Natural killer cell (primary cell): ENCODE measurements at regions not wholly inside any gene's neighbourhood (a gene's known extent, or its start where the extent isn't known, plus 50 kb on each side); places are given as distances from the start of the nearest gene placed in this dataset.

Experiments used
- ATAC-seq, 3 donors: fragments of 150-1000 bp in 2 of 3; fragments of 200-7000 bp in 1 of 3; cut with Tn5 transposase; 1 replicate in 1 of 3; 2 replicates in 2 of 3; pipeline ENCODE4 v1.10.0; 2021; ENCODE audit warnings: mild to moderate bottlenecking in 2 of 3, moderate library complexity in 2 of 3
- DNase-seq, 2 donors: peaks; one replicate each; pipeline versions ENCODE4 v3.0.0 to v3.0.0-alpha.2; 2013 to 2021; ENCODE audit warnings: mixed read lengths in 1 of 2
- H3K27ac ChIP-seq: one replicate; pipeline ENCODE4 v1.5.1; 2013; ENCODE audit warnings: mild to moderate bottlenecking, low read length
- H3K27me3 ChIP-seq: one replicate; pipeline ENCODE4 v1.6.1; 2013; ENCODE audit warnings: low read length; ENCODE audit not compliant: control insufficient read depth, insufficient read depth
- H3K36me3 ChIP-seq: one replicate; pipeline ENCODE4 v1.6.1; 2013; ENCODE audit warnings: low read length; ENCODE audit not compliant: control insufficient read depth, insufficient read depth
- H3K4me1 ChIP-seq: one replicate; pipeline ENCODE4 v1.6.1; 2013; ENCODE audit warnings: low read length; ENCODE audit not compliant: control insufficient read depth, insufficient read depth
- H3K4me3 ChIP-seq: one replicate; pipeline ENCODE4 v1.5.1; 2013; ENCODE audit warnings: low read length
- H3K9me3 ChIP-seq: one replicate; pipeline ENCODE4 v1.6.1; 2013; ENCODE audit warnings: low read length; ENCODE audit not compliant: control insufficient read depth, insufficient read depth
- H3K27ac Mint-ChIP-seq, 2 donors: one replicate each; pipeline ENCODE4 v1.8.0; 2022; ENCODE audit warnings: mild to moderate bottlenecking in 2 of 2, mixed read lengths in 2 of 2, moderate library complexity in 1 of 2
- H3K27me3 Mint-ChIP-seq, 2 donors: one replicate each; pipeline ENCODE4 v1.8.0; 2022; ENCODE audit warnings: low read depth in 2 of 2, mixed read lengths in 2 of 2
- H3K36me3 Mint-ChIP-seq: one replicate; pipeline ENCODE4 v1.8.0; 2022; ENCODE audit warnings: mixed read lengths
- H3K4me1 Mint-ChIP-seq, 2 donors: one replicate each; pipeline ENCODE4 v1.8.0; 2022; ENCODE audit warnings: mixed read lengths in 2 of 2
- H3K4me3 Mint-ChIP-seq: one replicate; pipeline ENCODE4 v1.8.0; 2022; ENCODE audit warnings: mild to moderate bottlenecking, moderate library complexity, mixed read lengths
- H3K9me3 Mint-ChIP-seq, 2 donors: one replicate each; pipeline ENCODE4 v1.8.0; 2022; ENCODE audit warnings: mixed read lengths in 2 of 2
- WGBS: methylation state at CpG from one replicate; pipeline ENCODE4 v1.1.7; 2013; ENCODE audit warnings: missing lambda C conversion rate; ENCODE audit not compliant: insufficient coverage; 5-methylcytosine and 5-hydroxymethylcytosine counted together
- intact Hi-C: fragments of 100-400 bp; cut with micrococcal nuclease; formaldehyde crosslinking; loops from one replicate; pipeline ENCODE4 v1.14.2; 2022
- TF ChIP-seq, protein P1 (sequence below): fragments of 200-600 bp; IDR thresholded peaks from one replicate; pipeline ENCODE4 v1.8.0; 2022; ENCODE audit warnings: antibody characterized with exemption

DNA sequence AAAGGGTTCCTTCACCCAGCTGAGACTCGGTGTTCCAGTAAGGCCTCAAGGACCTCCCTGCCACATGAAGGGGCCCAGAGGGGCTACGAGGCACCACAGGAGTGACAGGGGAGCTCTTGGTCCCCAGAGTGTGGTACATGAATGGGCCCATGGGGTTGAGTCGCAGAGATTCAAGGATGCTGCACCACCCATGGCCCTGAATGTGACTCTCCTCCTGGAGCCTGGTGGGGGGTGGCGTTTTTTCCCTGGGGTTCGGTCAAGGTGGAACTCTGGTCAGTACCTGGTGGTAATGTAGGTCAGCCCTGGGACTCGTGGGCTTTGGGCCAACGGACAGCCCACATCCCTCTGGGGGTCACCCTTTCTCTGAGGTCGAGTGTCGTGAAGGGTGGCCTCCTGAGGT, 204.0 kb downstream of the UBE3A start:
- Mint-ChIP-seq H3K36me3 (no peaks in the 10 kb centered on the region), H3K9me3 (peaks cover 0 to 4% of the 10 kb centered on the region in 2 donors), H3K4me1 (no peaks in the 10 kb centered on the region), H3K27ac (no peak overlapping the region), H3K27me3 (no peaks in the 10 kb centered on the region), H3K4me3 (no peak overlapping the region)
- H3K4me3 ChIP-seq: no peak overlapping the region
- no peaks in the 10 kb centered on the region for H3K27me3 ChIP-seq
- peaks cover 41% of the 10 kb centered on the region for H3K9me3 ChIP-seq
- intact Hi-C loops: no loop called here
- WGBS: 84% methylated on average over 9 of the region's 9 CpGs
- ATAC-seq: no peak
- TF ChIP-seq, protein P1, sequence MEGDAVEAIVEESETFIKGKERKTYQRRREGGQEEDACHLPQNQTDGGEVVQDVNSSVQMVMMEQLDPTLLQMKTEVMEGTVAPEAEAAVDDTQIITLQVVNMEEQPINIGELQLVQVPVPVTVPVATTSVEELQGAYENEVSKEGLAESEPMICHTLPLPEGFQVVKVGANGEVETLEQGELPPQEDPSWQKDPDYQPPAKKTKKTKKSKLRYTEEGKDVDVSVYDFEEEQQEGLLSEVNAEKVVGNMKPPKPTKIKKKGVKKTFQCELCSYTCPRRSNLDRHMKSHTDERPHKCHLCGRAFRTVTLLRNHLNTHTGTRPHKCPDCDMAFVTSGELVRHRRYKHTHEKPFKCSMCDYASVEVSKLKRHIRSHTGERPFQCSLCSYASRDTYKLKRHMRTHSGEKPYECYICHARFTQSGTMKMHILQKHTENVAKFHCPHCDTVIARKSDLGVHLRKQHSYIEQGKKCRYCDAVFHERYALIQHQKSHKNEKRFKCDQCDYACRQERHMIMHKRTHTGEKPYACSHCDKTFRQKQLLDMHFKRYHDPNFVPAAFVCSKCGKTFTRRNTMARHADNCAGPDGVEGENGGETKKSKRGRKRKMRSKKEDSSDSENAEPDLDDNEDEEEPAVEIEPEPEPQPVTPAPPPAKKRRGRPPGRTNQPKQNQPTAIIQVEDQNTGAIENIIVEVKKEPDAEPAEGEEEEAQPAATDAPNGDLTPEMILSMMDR: no peak
- no peaks in the 10 kb centered on the region for H3K36me3 ChIP-seq
- H3K27ac ChIP-seq: no peak overlapping the region
- no peak for DNase-seq
- H3K4me1 ChIP-seq: no peaks in the 10 kb centered on the region

DNA sequence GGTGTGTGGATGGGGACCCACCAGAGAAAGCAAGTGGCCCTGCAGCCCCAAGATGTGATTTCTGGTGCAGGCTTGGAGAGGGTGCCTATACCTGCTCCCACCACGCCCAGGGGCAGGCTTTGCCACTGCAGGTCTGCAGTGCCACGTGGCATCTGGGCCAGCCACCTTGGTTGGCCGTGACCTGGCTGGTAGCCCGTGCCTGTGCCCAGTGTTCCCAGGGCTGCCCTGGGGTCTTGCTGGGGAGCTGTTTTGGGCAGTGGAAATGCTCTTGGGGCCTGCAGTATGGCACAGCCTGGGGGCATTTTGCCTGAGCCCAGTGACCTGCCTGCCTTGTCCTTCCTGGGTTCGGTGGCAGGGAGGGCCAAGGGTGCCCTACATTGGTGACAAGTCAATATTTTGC, 203.4 kb downstream of the UBE3A start:
- ATAC-seq (no peak), DNase-seq (no peak)
- WGBS: 88% methylated on average over 5 of the region's 5 CpGs
- no peaks in the 10 kb centered on the region for H3K4me1 ChIP-seq
- TF ChIP-seq, protein P1: no peak
- no peaks in the 10 kb centered on the region for H3K36me3 ChIP-seq
- Mint-ChIP-seq H3K36me3 (no peaks in the 10 kb centered on the region), H3K27ac (no peak overlapping the region), H3K27me3 (no peaks in the 10 kb centered on the region), H3K9me3 (peaks cover 0 to 4% of the 10 kb centered on the region in 2 donors), H3K4me3 (no peak overlapping the region), H3K4me1 (no peaks in the 10 kb centered on the region)
- no peaks in the 10 kb centered on the region for H3K27me3 ChIP-seq
- H3K4me3 ChIP-seq: no peak overlapping the region
- H3K9me3 ChIP-seq: peaks cover 41% of the 10 kb centered on the region
- H3K27ac ChIP-seq: no peak overlapping the region
- intact Hi-C loops: no loop called here

DNA sequence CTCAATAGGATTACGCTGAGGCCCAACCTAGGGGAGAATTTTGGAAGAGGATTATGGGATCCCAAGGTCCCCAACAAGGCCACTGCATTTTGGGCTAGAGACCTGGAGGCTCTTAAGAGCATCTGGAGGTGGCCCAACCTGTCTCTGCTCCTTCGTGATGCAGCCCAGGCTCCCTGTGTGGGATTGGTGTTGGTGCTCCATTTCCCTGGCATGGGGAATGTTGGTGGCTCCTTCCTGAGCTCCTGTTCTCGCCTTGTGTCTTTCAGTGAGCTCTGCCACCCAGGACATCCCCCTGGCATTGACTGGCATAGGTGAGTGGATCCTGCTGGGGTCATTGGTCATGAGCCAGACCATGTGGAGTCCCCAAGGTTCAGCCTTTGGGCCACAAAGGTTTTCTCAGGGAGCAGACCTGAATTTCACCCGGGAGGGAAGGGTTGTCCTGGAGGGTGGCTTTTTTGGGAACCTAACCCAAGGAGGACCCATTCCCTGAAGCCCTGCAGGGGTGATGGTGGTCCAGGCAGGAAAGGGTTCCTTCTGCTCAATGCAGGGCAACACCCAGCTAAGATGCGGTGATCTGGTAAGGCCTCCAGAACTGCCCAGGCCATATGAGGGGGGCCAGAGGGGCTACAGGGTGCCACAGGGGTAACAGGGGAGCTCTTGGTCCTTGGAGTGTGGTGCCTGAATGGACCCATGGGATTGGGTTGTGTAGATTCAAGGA, 202.5 kb downstream of the UBE3A start:
- TF ChIP-seq, protein P1: no peak
- Histone ChIP-seq H3K27ac (no peak overlapping the region), H3K4me1 (no peaks in the 10 kb centered on the region), H3K27me3 (no peaks in the 10 kb centered on the region), H3K9me3 (peaks cover 45% of the 10 kb centered on the region), H3K4me3 (no peak overlapping the region), H3K36me3 (no peaks in the 10 kb centered on the region)
- Mint-ChIP-seq H3K27me3 (no peaks in the 10 kb centered on the region), H3K27ac (no peak overlapping the region), H3K4me1 (no peaks in the 10 kb centered on the region), H3K4me3 (no peak overlapping the region), H3K9me3 (peaks cover 0 to 4% of the 10 kb centered on the region in 2 donors), H3K36me3 (no peaks in the 10 kb centered on the region)
- ATAC-seq (no peak), DNase-seq (no peak)
- 78% methylated on average over 5 of the region's 5 CpGs for WGBS
- intact Hi-C loops: no loop called here

DNA sequence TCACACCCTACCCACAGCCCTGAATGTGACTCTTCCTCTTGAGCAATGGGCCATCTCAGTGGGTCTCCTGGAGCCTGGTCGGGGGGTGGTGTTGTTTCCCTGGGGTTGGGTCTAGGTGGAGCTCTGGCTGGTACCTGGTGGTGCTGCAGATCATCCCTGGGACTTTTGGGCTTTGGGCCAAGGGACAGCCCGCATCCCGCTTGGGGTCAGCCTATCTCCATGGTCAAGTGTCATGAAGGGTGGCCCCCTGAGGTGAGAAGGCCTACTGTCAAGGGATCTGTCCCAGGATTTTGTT, 202.0 kb downstream of the UBE3A start:
- Mint-ChIP-seq H3K9me3 (peaks cover 0 to 4% of the 10 kb centered on the region in 2 donors), H3K4me1 (no peaks in the 10 kb centered on the region), H3K36me3 (no peaks in the 10 kb centered on the region), H3K4me3 (no peak overlapping the region), H3K27me3 (no peaks in the 10 kb centered on the region), H3K27ac (no peak overlapping the region)
- WGBS: 88% methylated on average over 3 of the region's 3 CpGs
- Histone ChIP-seq H3K27ac (no peak overlapping the region), H3K9me3 (peaks cover 40% of the 10 kb centered on the region), H3K36me3 (no peaks in the 10 kb centered on the region), H3K4me3 (no peak overlapping the region), H3K4me1 (no peaks in the 10 kb centered on the region), H3K27me3 (no peaks in the 10 kb centered on the region)
- no peak for ATAC-seq
- intact Hi-C loops: no loop called here
- TF ChIP-seq, protein P1: no peak
- DNase-seq: no peak
